CD8-positive, alpha-beta memory T cell (primary cell): ENCODE measurements at regions not wholly inside any gene's neighbourhood (a gene's known extent, or its start where the extent isn't known, plus 50 kb on each side); places are given as distances from the start of the nearest gene placed in this dataset.

Source experiments
- CTCF ChIA-PET: fragments of 350-600 bp; sonication (Branson Sonifier 250); formaldehyde crosslinking; loops from one replicate; lab custom pipeline; 2021; ENCODE audit warnings: antibody characterized with exemption; lab: Charles Lee
- POLR2A ChIA-PET: fragments of 350-600 bp; sonication (Branson Sonifier 250); formaldehyde crosslinking; loops from one replicate; lab custom pipeline; 2021; ENCODE audit warnings: antibody characterized with exemption; lab: Charles Lee
- DNase-seq, 5 donors: peaks; one replicate each; pipeline versions ENCODE4 v3.0.0 to v3.0.0-alpha.2; 2020 to 2022; ENCODE audit warnings: mixed read lengths in 1 of 5
- H3K27ac ChIP-seq: one replicate; pipeline ENCODE4 v1.7.0; 2013; ENCODE audit warnings: low read depth, mild to moderate bottlenecking, low read length, moderate library complexity
- H3K27me3 ChIP-seq: 2 replicates; pipeline ENCODE4 v1.7.0; 2013; ENCODE audit warnings: low read length, mild to moderate bottlenecking; ENCODE audit not compliant: insufficient read depth, poor library complexity, severe bottlenecking
- H3K36me3 ChIP-seq: 2 replicates; pipeline ENCODE4 v1.7.0; 2013; ENCODE audit warnings: mild to moderate bottlenecking, low read length, moderate library complexity; ENCODE audit not compliant: insufficient read depth
- H3K4me1 ChIP-seq: 2 replicates; pipeline ENCODE4 v1.7.0; 2013; ENCODE audit warnings: mild to moderate bottlenecking, low read length, moderate library complexity; ENCODE audit not compliant: insufficient read depth
- H3K4me3 ChIP-seq: 2 replicates; pipeline ENCODE4 v1.7.0; 2013; ENCODE audit warnings: mild to moderate bottlenecking, low read length
- H3K9me3 ChIP-seq: 2 replicates; pipeline ENCODE4 v1.7.0; 2013; ENCODE audit warnings: mild to moderate bottlenecking, low read length
- H3K27ac Mint-ChIP-seq, 8 donors: one replicate each; pipeline ENCODE4 v1.8.0; 2020 to 2021; ENCODE audit warnings: mixed read lengths in 8 of 8, mild to moderate bottlenecking in 6 of 8, inconsistent platforms in 3 of 8, moderate library complexity in 3 of 8
- H3K27me3 Mint-ChIP-seq, 2 donors: one replicate each; pipeline ENCODE4 v1.8.0; 2020 to 2021; ENCODE audit warnings: mixed read lengths in 2 of 2, mild to moderate bottlenecking in 1 of 2, moderate library complexity in 1 of 2
- H3K36me3 Mint-ChIP-seq, 3 donors: one replicate each; pipeline ENCODE4 v1.8.0; 2020 to 2021; ENCODE audit warnings: mixed read lengths in 3 of 3, inconsistent platforms in 1 of 3, mild to moderate bottlenecking in 1 of 3
- H3K4me1 Mint-ChIP-seq, 3 donors: one replicate each; pipeline ENCODE4 v1.8.0; 2020 to 2021; ENCODE audit warnings: mixed read lengths in 3 of 3, inconsistent platforms in 1 of 3, mild to moderate bottlenecking in 1 of 3
- H3K4me3 Mint-ChIP-seq, 7 donors: one replicate each; pipeline ENCODE4 v1.8.0; 2020 to 2021; ENCODE audit warnings: mixed read lengths in 7 of 7, mild to moderate bottlenecking in 6 of 7, moderate library complexity in 4 of 7, inconsistent platforms in 2 of 7
- H3K9me3 Mint-ChIP-seq, 5 donors: one replicate each; pipeline ENCODE4 v1.8.0; 2020 to 2022; ENCODE audit warnings: mixed read lengths in 5 of 5, mild to moderate bottlenecking in 3 of 5, moderate library complexity in 2 of 5, inconsistent platforms in 1 of 5

- Histone ChIP-seq H3K4me3 (no peak overlapping the region), H3K36me3 (no peaks in the 10 kb centered on the region), H3K27me3 (no peaks in the 10 kb centered on the region), H3K4me1 (no peaks in the 10 kb centered on the region), H3K27ac (no peak overlapping the region), H3K9me3 (no peaks in the 10 kb centered on the region)
- Mint-ChIP-seq H3K9me3 (peaks cover 0 to 3% (median 0%) of the 10 kb centered on the region in 5 donors), H3K27me3 (no peaks in the 10 kb centered on the region), H3K36me3 (no peaks in the 10 kb centered on the region), H3K4me1 (no peaks in the 10 kb centered on the region), H3K27ac (no peak overlapping the region), H3K4me3 (no peak overlapping the region)
- POLR2A ChIA-PET = no interaction called here
- CTCF ChIA-PET = no interaction called here
- no peak for DNase-seq
These were observed 889.2 kb downstream of the MCTP2 start for GRCh38 chr15:95120595-95120994.

- H3K27me3 Mint-ChIP-seq = no peaks in the 10 kb centered on the region
- no peak overlapping the region for H3K27ac Mint-ChIP-seq
These were observed 889.8 kb downstream of the MCTP2 start for GRCh38 chr15:95121191-95121590.

GRCh38 chr15:95125803-95126202 lies 894.4 kb downstream of the MCTP2 start:
- no peaks in the 10 kb centered on the region for H3K9me3 ChIP-seq
- ChIA-PET CTCF (no interaction called here), POLR2A (no interaction called here)
- H3K9me3 Mint-ChIP-seq = peaks cover 0 to 7% (median 3%) of the 10 kb centered on the region in 5 donors
- no peaks in the 10 kb centered on the region for H3K27me3 Mint-ChIP-seq
- H3K4me3 ChIP-seq = no peak overlapping the region
- no peak overlapping the region for H3K27ac Mint-ChIP-seq
- no peak overlapping the region for H3K27ac ChIP-seq
- H3K36me3 ChIP-seq = no peaks in the 10 kb centered on the region
- no peaks in the 10 kb centered on the region for H3K4me1 Mint-ChIP-seq
- H3K27me3 ChIP-seq = no peaks in the 10 kb centered on the region
- DNase-seq = no peak
- H3K4me1 ChIP-seq = no peaks in the 10 kb centered on the region
- H3K36me3 Mint-ChIP-seq = no peaks in the 10 kb centered on the region
- H3K4me3 Mint-ChIP-seq = no peak overlapping the region

More at GRCh38 chr15:95121191-95121590, 889.8 kb downstream of the MCTP2 start:
- H3K4me1 ChIP-seq = no peaks in the 10 kb centered on the region
- DNase-seq = no peak
- Mint-ChIP-seq H3K4me3 (no peak overlapping the region), H3K4me1 (no peaks in the 10 kb centered on the region), H3K36me3 (no peaks in the 10 kb centered on the region), H3K9me3 (peaks cover 0 to 3% (median 0%) of the 10 kb centered on the region in 5 donors)
- no peaks in the 10 kb centered on the region for H3K9me3 ChIP-seq
- no peaks in the 10 kb centered on the region for H3K27me3 ChIP-seq
- H3K27ac ChIP-seq = no peak overlapping the region
- ChIA-PET POLR2A (no interaction called here), CTCF (no interaction called here)
- no peaks in the 10 kb centered on the region for H3K36me3 ChIP-seq
- no peak overlapping the region for H3K4me3 ChIP-seq

- Histone ChIP-seq H3K27ac (no peak overlapping the region), H3K4me1 (no peaks in the 10 kb centered on the region), H3K9me3 (no peaks in the 10 kb centered on the region), H3K27me3 (no peaks in the 10 kb centered on the region), H3K4me3 (no peak overlapping the region), H3K36me3 (no peaks in the 10 kb centered on the region)
- Mint-ChIP-seq H3K36me3 (no peaks in the 10 kb centered on the region), H3K9me3 (peaks cover 0 to 8% (median 3%) of the 10 kb centered on the region in 5 donors), H3K27me3 (no peaks in the 10 kb centered on the region), H3K27ac (no peak overlapping the region), H3K4me3 (no peak overlapping the region), H3K4me1 (no peaks in the 10 kb centered on the region)
- ChIA-PET CTCF (no interaction called here), POLR2A (no interaction called here)
- DNase-seq = no peak
These were observed 896.0 kb downstream of the MCTP2 start for GRCh38 chr15:95127356-95127755.

GRCh38 chr15:95129574-95129973 lies 898.2 kb downstream of the MCTP2 start:
- H3K4me1 ChIP-seq = no peaks in the 10 kb centered on the region
- H3K9me3 ChIP-seq = no peaks in the 10 kb centered on the region
- no peaks in the 10 kb centered on the region for H3K36me3 Mint-ChIP-seq
- H3K36me3 ChIP-seq = no peaks in the 10 kb centered on the region
- POLR2A ChIA-PET = no interaction called here
- H3K27ac Mint-ChIP-seq = no peak overlapping the region
- H3K27me3 Mint-ChIP-seq = no peaks in the 10 kb centered on the region
- CTCF ChIA-PET = no interaction called here
- DNase-seq = no peak
- no peak overlapping the region for H3K4me3 Mint-ChIP-seq
- no peak overlapping the region for H3K27ac ChIP-seq
- H3K4me1 Mint-ChIP-seq = no peaks in the 10 kb centered on the region
- peaks cover 0 to 8% (median 2%) of the 10 kb centered on the region in 5 donors for H3K9me3 Mint-ChIP-seq
- no peaks in the 10 kb centered on the region for H3K27me3 ChIP-seq
- no peak overlapping the region for H3K4me3 ChIP-seq

GRCh38 chr15:95131131-95131556 lies 899.8 kb downstream of the MCTP2 start:
- ChIA-PET POLR2A (no interaction called here), CTCF (no interaction called here)
- H3K9me3 Mint-ChIP-seq = peaks cover 0 to 8% (median 2%) of the 10 kb centered on the region in 5 donors
- no peaks in the 10 kb centered on the region for H3K36me3 Mint-ChIP-seq
- H3K4me3 Mint-ChIP-seq = no peak overlapping the region
- H3K4me1 Mint-ChIP-seq = no peaks in the 10 kb centered on the region
- DNase-seq = no peak
- Histone ChIP-seq H3K4me1 (no peaks in the 10 kb centered on the region), H3K27ac (no peak overlapping the region), H3K9me3 (no peaks in the 10 kb centered on the region), H3K36me3 (no peaks in the 10 kb centered on the region), H3K4me3 (no peak overlapping the region), H3K27me3 (no peaks in the 10 kb centered on the region)
- H3K27ac Mint-ChIP-seq = no peak overlapping the region
- H3K27me3 Mint-ChIP-seq = no peaks in the 10 kb centered on the region

- Mint-ChIP-seq H3K9me3 (peaks cover 0 to 11% (median 4%) of the 10 kb centered on the region in 5 donors), H3K27ac (no peak overlapping the region), H3K36me3 (no peaks in the 10 kb centered on the region), H3K27me3 (no peaks in the 10 kb centered on the region), H3K4me3 (no peak overlapping the region), H3K4me1 (no peaks in the 10 kb centered on the region)
- Histone ChIP-seq H3K27ac (no peak overlapping the region), H3K9me3 (no peaks in the 10 kb centered on the region), H3K36me3 (no peaks in the 10 kb centered on the region), H3K4me3 (no peak overlapping the region), H3K27me3 (no peaks in the 10 kb centered on the region), H3K4me1 (no peaks in the 10 kb centered on the region)
- DNase-seq = no peak
- ChIA-PET CTCF (no interaction called here), POLR2A (no interaction called here)
These were observed 901.4 kb downstream of the MCTP2 start for GRCh38 chr15:95132774-95133173.

GRCh38 chr15:95134431-95135110 lies 903.2 kb downstream of the MCTP2 start:
- ChIA-PET CTCF (no interaction called here), POLR2A (no interaction called here)
- Histone ChIP-seq H3K27me3 (no peaks in the 10 kb centered on the region), H3K4me1 (no peaks in the 10 kb centered on the region), H3K36me3 (no peaks in the 10 kb centered on the region), H3K27ac (no peak overlapping the region), H3K4me3 (no peak overlapping the region), H3K9me3 (no peaks in the 10 kb centered on the region)
- Mint-ChIP-seq H3K27ac (no peak overlapping the region), H3K27me3 (no peaks in the 10 kb centered on the region), H3K4me1 (no peaks in the 10 kb centered on the region), H3K36me3 (no peaks in the 10 kb centered on the region), H3K9me3 (peaks cover 0 to 11% (median 4%) of the 10 kb centered on the region in 5 donors), H3K4me3 (no peak overlapping the region)
- no peak for DNase-seq
